GM21825 (cell line): ENCODE measurements at regions not wholly inside any gene's neighbourhood (a gene's known extent, or its start where the extent isn't known, plus 50 kb on each side); places are given as distances from the start of the nearest gene placed in this dataset.

Source experiments
- ATAC-seq: cut with Tn5 transposase; IDR thresholded peaks from one replicate; pipeline ENCODE4 v1.9.1; 2021; ENCODE audit warnings: mild to moderate bottlenecking, moderate library complexity; ENCODE audit not compliant: unreplicated experiment

GRCh38 chr4:173793937-173794510 lies 264.0 kb upstream of the HAND2 start:
- ATAC-seq = no peak

- no peak for ATAC-seq
Measured at GRCh38 chr4:173782660-173783059, 252.6 kb upstream of the HAND2 start.

GRCh38 chr4:173777921-173778320 lies 247.9 kb upstream of the HAND2 start:
- ATAC-seq = no peak

GRCh38 chr4:173777421-173777820 lies 247.4 kb upstream of the HAND2 start:
- no peak for ATAC-seq

GRCh38 chr4:173769568-173769967 lies 239.5 kb upstream of the HAND2 start:
- ATAC-seq = no peak

GRCh38 chr4:173767650-173768049 lies 237.6 kb upstream of the HAND2 start:
- no peak for ATAC-seq

- ATAC-seq = no peak
Measured at GRCh38 chr4:173766171-173766600, 236.2 kb upstream of the HAND2 start.

GRCh38 chr4:173765751-173766150 lies 235.7 kb upstream of the HAND2 start:
- no peak for ATAC-seq

- ATAC-seq = no peak
Measured at GRCh38 chr4:173763389-173763788, 233.4 kb upstream of the HAND2 start.

GRCh38 chr4:173761938-173762337 lies 231.9 kb upstream of the HAND2 start:
- ATAC-seq = no peak

GRCh38 chr4:173761236-173761635 lies 231.2 kb upstream of the HAND2 start:
- no peak for ATAC-seq

GRCh38 chr4:173758132-173758531 lies 228.1 kb upstream of the HAND2 start:
- no peak for ATAC-seq

GRCh38 chr4:173753408-173753807 lies 223.4 kb upstream of the HAND2 start:
- no peak for ATAC-seq

- ATAC-seq = no peak
Measured at GRCh38 chr4:173752610-173753230, 222.7 kb upstream of the HAND2 start.

GRCh38 chr4:173748353-173748752 lies 218.3 kb upstream of the HAND2 start:
- ATAC-seq = no peak

GRCh38 chr4:173747537-173748257 lies 217.7 kb upstream of the HAND2 start:
- no peak for ATAC-seq

- ATAC-seq = no peak
Measured at GRCh38 chr4:173746424-173746823, 216.4 kb upstream of the HAND2 start.

- ATAC-seq = no peak
Measured at GRCh38 chr4:173745765-173746164, 215.7 kb upstream of the HAND2 start.

- ATAC-seq = no peak
Measured at GRCh38 chr4:173736840-173737239, 206.8 kb upstream of the HAND2 start.

- no peak for ATAC-seq
Measured at GRCh38 chr4:173735585-173735984, 205.6 kb upstream of the HAND2 start.

- ATAC-seq = no peak
Measured at GRCh38 chr4:173735049-173735448, 205.0 kb upstream of the HAND2 start.

- ATAC-seq = no peak
Measured at GRCh38 chr4:173731257-173731656, 201.2 kb upstream of the HAND2 start.
